Ammon's horn (tissue), 1 donor: ENCODE measurements at regions not wholly inside any gene's neighbourhood (a gene's known extent, or its start where the extent isn't known, plus 50 kb on each side); places are given as distances from the start of the nearest gene placed in this dataset.

ENCODE experiments used
- DNase-seq: peaks from one replicate; pipeline ENCODE4 v3.0.0-alpha.2; 2016; ENCODE audit warnings: low spot score

DNA sequence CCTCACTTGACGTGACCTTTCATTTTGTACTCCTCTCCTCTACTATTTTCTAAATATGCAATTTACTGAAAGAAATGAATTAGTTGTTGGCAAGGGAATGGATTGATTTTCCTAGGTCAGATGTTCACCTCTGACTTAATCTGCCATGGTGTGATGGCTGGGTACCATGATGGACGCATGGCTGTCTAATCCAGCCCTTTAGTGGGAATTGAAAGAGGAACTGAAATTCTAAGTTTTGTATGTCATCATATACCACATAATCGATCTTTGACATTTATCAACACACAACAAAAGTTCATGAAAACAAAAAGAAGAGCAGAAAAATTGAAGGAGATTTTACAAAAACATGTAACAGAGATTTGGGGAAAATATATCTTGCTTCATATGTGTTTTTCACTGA lies 331.3 kb upstream of the SNX7 start:
- DNase-seq, result no peak

DNA sequence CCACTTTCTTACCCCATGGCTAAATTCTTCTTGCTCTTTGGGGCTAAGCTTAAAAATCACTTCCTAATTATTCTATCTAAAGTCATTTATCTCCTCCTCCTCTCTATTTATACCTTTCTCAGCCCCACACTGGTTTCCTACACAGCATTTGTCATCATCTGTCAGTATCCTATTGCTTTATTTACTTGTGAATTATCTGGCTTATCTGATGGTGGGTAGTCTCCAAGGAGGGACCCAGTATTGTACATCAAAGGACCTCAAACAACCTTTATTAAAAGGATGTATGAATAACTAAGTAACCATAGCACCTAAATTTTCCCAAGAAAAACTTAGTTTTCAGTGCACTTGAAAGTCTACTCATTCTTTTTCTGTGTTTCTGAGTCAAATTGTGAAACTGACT lies 332.7 kb upstream of the SNX7 start:
- no peak for DNase-seq

DNA sequence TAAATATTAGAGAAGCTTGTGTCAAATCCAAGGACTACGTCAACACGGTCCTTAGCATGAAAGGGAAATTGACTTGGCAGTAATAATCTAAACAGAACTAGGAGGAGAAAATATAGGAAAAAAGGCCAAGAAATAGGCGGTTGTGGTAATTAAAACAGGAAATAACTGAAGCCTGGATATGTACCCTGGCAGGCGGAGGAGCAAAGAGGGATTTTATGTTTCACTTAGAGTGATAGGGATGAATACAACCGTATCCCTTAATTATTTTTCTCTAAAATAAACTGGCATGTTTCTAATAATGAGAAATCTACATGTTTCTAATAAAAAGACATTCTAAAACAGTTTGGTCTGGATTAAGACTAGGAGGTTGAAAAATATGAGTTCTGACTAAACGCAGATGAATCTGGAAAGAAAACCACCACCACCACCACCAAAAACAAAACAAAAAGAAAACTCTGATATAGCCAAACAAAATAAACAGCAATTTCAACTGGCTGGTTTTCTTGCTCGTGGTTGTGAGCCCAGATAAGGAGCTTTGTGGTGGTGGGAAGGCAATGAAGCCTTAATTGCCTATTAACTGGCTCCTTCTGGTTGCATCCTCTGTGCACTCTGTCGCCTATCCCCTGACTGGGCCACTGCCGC lies 334.2 kb upstream of the SNX7 start:
- no peak for DNase-seq

DNA sequence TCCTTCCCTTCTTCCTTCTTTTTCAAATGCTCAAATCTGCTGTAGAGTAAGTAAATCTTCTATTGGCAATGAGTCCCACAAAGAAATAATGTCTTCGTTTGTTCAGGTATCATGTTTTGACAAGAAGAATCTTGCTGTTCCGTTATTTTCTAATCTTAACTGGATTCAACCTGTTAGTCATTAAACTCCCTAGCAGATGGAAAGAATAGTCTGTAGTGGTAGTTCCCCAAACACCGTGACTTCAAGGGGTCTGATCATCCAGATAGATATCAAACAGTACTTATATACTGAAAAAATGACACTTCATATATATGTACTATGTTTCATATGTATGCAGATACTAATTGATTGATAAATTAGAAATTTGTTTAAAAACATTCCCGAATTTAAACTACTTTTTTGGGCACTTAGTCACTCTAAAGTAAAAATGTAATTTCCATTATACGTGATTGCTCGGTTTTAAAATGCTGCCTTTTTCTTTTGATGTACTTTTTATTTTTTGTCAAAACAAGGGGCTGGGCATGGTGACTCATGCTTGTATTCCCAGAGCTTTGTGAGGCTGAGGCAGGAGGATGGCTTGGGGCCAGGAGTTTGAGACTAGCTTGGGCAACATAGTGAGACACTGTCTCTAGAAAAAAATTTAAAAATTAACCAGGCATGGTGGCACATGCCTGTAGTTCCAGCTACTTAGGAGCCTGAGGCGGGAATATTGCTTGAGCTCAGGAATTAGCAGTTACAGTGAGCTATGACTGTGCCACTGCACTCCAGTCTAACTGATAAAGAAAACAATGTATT lies 335.7 kb upstream of the SNX7 start:
- peak; percentile 43 for DNase-seq

DNA sequence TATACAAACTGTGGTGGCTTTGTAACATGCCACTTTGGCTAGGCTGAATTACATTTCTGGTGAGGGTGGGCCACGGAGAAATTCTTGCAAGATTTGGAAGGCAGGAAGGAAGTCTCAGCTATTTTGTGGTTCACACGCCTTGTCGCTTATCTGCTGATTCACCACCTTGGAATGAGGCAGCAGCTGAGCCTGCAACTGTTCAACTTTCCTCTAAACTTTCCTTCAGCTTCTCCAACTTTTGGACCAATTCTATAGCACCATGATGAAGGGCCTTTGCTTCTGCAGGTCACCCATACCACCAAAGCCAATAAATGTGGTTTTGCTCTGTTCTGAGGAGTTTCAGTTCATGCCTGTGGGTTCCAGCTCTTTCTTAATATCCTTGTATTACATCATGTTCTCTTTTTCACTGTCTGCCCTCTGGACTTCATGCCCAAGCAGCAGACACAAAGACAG lies 337.6 kb upstream of the SNX7 start:
- DNase-seq, result no peak

DNA sequence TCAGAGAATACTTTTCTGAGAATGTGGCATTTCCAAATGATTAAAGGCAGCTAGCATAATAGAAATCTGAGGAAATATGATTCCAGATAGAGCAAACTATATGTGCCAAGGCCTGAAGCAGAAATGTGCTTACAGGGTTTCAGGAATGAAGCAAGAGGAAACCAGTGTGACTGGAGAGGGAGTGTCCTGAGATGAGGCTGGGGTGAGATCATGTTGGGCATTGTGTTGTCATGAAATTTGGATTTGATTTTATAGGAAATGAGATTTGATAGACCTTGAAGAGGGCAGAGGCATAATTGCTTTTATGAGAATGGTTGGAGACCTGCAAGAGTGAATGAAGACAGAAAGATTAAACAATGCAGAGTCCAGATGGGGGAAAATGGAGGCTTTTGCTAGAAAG lies 338.1 kb upstream of the SNX7 start:
- no peak for DNase-seq

DNA sequence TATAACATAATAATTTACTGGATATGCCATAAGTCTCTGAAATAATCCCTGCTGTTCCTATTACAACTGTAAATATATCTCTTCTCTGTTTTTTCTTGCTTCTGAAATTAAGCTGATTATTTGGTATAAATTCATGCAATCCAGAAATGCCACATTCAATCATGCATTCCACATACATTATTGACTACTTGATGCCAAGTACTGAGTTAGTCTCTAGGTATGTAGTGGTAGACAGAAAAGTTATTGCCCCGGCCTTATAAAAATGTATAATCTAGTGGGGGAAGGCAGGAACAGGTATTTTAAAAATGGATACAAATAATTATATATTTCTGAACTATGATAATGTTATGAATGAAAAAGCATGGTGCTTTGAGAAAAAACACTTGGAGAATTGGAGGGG lies 338.6 kb upstream of the SNX7 start:
- DNase-seq, result no peak

DNA sequence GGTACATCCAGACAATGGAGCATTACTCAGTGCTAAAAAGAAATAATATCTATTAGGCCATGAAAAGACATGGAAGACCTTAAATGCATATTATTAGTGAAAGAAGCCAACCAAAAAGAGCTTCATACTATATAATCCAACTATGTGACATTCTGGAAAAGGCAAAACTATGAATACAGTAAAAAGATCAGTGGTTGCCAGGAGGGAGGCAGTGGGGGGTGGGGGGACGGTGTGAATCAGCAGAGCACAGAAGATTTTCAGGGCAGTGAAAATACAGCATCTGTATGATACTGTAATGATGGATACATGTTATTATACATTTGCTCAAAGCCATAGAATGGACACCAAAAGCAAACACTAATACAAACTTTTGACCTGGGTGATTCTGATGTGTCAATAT lies 339.4 kb upstream of the SNX7 start:
- no peak for DNase-seq

DNA sequence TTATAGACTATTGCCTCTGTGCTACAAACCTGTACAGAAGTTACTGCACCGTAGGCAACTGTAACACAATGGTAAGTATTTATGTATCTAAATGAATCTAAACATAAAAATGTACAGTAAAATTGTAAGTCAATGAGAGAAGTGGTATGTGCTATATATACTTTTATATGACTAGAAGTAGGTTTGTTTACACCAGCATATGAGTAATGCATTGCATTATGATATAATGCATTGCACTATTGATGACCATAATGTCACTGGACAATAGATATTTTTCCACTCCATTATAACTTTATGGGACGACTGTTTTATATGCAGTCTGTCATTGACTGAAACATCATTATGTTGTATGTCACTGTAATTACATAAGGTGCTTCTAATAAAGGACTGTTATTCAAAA lies 340.3 kb upstream of the SNX7 start:
- no peak for DNase-seq

DNA sequence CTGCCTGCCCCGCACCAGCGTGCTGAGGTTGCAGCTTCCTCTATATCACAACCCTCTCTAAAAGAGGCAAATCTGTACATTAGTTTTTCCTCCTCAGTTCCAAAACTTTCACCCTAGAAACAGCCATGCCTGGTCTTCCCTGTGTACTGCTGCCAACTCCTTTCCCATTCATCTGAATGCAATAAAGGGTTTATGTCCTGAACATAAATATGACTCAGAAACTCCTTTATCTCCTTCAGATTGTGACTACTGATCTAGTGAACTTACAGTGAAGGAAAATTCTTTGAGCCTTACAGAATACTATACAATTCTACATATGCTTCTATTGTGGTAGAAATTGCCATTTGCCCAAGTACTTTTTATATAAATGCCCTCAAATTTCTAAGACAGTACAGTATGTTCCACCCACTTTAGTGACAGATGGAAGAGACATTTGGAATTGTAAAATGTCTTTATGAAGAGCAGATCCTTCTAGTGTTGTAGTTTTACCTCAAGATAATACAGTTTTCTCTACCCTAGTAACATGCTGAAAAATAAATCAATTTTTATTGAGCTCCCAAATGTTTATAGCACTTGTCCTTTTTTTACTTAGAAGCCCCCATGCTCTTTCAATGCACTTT lies 345.1 kb upstream of the SNX7 start:
- DNase-seq, result no peak

DNA sequence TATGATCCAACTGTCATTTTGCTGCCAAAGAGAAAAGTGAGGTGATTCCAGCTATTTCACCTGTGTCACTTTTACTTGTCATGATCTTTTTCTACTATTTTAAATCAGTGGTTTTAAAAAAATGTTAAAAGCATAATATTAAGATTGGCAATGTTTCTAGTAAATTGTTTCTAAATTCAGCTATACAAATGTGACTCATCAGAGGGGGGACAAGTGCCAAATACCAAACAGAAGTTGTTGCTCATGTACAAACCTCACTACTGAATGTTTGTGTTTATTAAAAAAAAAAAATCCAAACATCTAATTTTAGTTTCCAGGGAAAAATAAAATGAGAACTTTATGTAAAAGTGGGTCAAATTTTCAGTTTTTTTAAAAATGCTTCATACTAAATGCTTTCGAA lies 346.2 kb upstream of the SNX7 start:
- peak; percentile 23 for DNase-seq

DNA sequence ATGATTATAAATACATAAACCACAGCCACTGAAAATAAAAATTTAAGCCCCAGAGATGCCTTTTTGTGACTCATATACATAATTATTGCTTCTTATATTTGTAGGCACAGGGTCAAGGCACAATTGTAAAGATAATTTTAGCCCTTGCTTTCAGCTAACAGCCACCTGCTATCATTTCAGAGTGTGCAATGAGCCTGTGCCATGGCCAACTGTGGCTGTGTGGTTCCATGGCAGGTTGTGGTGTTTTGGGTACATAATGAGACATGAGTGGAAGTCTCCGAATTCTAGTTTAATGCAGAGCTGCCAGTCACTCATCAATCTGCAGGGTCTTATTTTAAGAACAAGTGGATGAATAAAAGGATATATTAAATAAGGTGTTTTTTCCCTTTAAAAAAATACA lies 346.9 kb upstream of the SNX7 start:
- DNase-seq, result peak; percentile 30

DNA sequence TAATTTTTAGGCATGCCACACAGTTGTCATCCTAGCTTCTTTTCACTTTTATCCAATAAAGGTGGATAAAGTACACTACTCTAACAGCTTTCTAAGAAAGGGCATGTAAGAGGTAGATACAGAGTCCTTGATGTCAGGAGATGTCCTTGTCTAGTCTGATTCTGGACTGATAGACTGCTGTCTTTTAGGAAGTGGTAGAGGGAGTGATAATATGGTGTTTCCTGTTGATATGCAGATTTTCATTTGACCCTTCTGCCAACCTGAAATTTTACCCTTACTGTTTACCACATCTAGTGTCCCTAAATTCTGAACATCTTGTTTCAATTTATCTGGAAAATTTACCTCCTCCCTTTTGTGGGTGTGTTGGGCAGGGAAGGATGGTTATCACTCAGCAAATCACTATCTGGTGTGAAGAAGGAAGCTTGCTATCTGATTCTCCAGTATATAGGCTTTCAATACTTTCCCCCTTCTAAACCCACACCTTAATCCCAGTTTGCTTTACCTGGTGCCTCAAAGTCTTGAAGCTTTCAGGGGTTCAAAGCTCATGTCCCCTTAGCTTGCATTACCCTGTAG lies 354.9 kb upstream of the SNX7 start:
- DNase-seq, result no peak

DNA sequence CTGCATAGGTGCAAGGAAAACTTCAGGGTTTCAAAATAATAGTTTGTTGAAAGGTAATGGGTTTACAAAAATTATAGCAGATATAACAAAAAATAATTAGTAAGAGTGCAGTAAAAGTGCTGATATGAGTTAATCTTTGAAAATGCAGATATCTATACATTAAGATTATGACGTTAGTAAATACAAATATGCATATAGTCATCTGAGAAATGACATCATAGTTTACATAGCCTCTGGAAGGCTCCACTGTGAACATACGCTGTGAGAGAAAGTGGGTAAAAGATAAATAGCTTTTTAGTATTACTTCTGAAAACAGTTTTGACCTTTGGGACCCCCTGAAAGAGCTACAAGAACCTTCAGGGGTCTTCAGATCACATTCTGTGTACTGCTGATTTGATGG lies 356.2 kb upstream of the SNX7 start:
- DNase-seq, result no peak

DNA sequence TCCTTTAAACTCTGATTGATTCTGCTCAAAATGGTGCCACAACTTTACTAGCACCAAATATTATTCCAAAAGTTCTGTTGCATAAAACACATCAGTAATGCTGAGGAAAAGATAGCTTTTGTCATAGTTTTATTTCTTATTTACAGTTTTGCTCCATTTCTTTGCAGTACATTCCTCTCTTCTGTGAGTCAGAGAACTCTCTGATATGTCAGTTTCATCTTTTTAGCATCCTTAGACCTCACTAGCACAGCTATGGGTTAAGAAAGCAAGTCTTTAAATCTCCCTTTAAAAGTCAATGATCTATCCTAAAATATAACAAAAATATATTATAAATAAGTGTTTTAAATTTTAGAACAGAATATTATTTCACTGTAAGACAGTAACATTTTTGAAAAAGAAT lies 356.6 kb upstream of the SNX7 start:
- DNase-seq, result no peak

DNA sequence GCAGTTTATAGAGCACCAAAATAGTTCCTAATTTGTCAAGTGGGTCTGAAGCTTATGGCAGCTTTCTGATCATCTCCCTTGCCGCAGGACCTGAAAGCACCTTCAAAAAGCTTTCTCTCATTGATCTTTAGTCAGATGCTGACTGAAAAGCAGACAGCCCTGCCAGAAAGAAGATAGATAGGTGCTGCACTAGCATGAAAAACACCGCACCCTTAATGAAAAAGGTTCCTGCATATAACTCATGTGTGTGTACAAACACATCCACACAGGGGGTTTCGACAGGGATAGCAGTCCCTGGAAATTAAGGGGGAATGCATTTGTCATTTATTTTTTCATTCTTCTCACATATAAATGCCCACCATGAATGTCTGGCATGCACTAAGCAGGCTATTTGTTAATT lies 361.7 kb upstream of the SNX7 start:
- DNase-seq, result no peak

DNA sequence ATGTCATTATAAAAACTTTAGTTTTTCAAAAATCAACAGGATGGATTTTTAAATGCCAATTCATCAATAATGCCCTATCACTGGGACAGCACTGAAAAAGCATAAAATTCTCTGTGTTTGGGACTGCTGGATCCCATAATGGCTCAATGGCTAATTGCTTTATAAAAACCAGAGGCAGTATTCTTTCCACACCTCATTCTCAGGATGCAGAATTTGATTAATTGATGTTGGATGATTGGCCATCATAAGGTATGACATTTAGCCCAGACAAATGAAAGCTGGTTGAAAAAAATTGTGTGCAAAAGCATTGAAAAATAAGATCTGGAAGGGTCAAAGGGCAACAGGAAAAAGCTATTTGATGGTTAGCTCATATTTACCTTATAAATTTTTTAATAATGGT lies 362.2 kb upstream of the SNX7 start:
- no peak for DNase-seq

DNA sequence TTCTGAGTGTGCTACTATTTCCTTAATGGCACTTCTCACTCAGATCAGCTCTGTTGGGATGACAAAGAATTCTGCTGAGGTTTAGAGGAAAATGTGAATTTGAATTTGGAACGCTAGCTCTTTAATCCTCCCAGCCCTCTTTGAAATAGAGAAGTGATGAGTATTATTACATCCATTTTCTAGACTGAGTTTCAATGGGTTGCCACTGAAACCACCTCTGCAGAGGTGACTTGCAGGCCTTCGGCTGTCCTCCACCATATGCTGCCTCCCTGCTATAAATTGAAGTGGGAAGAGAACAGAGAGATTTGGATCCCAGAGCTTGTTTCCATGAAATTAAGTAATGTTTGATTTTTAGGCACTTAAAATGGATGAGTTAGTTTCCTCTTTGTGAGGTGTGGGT lies 363.2 kb upstream of the SNX7 start:
- DNase-seq, result no peak

DNA sequence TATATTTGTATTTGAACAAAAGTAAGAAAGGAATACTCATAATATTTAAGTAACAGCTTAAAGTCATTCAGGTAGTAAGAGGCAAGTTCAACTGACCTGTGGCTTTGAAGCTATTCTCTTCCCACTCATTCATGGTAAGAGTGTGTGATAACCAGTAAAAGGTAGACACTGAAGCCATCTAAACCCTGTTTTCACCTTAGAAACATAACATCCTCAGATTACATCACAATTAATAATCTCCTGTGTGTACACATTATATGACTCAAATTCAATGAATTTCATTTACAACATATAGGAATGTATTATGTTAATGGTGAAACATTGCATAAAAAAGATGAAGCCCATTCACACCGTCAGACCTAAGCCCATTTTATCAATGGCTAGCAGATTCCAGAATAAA lies 364.8 kb upstream of the SNX7 start:
- DNase-seq, result no peak

DNA sequence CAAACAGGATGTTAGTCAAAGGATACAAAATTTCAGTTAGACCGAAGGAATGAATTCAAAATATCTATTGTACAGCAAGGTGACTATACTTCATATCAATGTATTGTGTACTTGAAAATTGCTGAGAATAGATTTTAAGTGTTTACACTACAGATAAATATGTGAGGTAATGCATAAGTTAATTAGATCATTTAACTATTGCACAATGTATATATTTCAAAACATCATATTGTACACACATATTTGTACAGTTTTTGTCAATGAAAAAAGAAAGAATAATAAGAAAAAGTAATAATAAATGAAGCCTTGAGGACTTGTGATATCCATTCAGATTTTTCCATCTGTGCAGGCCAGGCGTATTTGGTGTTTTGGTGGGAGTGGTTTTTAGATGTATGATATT lies 367.4 kb upstream of the SNX7 start:
- DNase-seq, result no peak

DNA sequence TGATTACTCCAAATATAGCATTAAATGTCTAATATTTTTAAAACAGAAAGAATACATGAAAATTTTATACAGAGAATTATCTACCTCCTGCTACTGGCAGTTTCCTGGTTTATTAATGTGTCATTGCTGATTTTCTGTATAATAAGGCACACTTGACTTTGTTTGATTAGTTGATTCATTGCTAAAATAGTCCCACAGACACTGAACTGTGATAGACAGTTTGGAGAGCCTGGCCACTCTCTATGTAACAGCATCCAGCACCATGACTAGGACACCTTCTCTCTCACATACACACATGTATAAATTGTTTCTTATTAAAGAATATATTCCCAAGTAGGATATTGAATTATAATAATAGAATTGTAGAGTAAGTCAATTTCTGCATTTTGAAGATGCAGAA lies 368.5 kb upstream of the SNX7 start:
- DNase-seq, result no peak

DNA sequence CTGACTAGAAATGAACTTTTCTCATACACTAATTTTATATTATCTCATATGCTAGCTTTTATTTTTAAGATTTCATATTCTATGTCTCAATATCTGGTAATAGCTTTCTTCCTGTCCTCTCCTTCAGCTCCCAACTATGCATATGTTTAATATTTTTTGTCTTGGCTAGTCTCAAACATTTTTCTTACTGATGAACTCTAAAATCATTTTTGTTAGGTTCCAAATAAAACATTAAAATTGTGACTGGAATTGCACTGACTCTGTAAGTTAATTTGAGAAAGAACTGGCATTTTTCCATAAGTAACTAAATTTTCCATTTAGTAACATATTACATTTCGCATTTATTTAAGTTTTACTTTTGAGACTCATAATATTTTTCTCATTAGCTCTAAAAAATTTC lies 368.5 kb upstream of the DPYD start:
- no peak for DNase-seq

DNA sequence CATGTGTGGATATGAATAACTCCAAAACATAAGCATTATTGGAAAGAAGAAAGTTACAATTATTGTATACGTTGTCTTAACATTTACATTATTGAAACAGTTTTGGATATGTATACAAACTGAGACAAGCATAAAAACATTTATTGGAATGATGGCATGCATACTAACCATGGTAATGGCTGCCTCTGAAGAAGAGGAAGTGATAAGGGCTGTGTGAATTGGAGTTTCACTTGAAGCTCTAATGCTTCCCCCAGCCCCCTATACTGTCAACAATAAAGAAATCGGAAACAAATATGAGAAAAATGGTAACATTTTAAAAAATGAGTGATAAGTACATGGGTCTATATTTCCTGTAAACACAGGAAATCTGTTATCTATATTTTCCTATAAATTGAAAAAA lies 367.7 kb upstream of the DPYD start:
- DNase-seq, result no peak
